GM12878 (cell line): ENCODE measurements at regions not wholly inside any gene's neighbourhood (a gene's known extent, or its start where the extent isn't known, plus 50 kb on each side); places are given as distances from the start of the nearest gene placed in this dataset.

Experiments
- ATAC-seq: fragments of 200-7000 bp; cut with Tn5 transposase; 3 replicates; pipeline ENCODE4 v1.9.1; 2020; ENCODE audit warnings: mild to moderate bottlenecking, moderate library complexity
- BruUV-seq: library from RNA; stranded (reverse); fragments of 400-500 nt; replicated peaks from 2 replicates; lab custom pipeline; 2021; lab: Mats Ljungman, UMichigan
- CTCF ChIA-PET: fragments of 300-600 bp; sonication (Branson Sonifier 250); formaldehyde crosslinking; extraction: SDS; loops from one replicate; lab custom pipeline; 2021; ENCODE audit warnings: inconsistent platforms; lab: Yijun Ruan, JAX
- POLR2A ChIA-PET: fragments of 350-600 bp; formaldehyde crosslinking; extraction: SDS; loops from one replicate; lab custom pipeline; 2021; ENCODE audit warnings: inconsistent platforms; lab: Charles Lee
- RAD21 ChIA-PET: fragments of 300-600 bp; sonication (Branson Sonifier 250); formaldehyde crosslinking; loops from one replicate; lab custom pipeline; 2023; ENCODE audit warnings: antibody characterized with exemption; ENCODE audit not compliant: unreplicated experiment; lab: Charles Lee
- SMC1A ChIA-PET: fragments of 300-600 bp; sonication (Branson Sonifier 250); formaldehyde crosslinking; loops from one replicate; lab custom pipeline; 2023; ENCODE audit not compliant: unreplicated experiment, uncharacterized antibody; lab: Charles Lee
- DNase-seq: peaks from one replicate; pipeline ENCODE4 v3.0.0-alpha.2; 2011; ENCODE audit warnings: low read depth, low spot score
- FAIRE-seq: peaks from 3 replicates; lab custom pipeline; 2011; peaks lifted over from hg19 to GRCh38; lab: Jason Lieb, UNC
- H2AFZ ChIP-seq: 2 replicates; pipeline ENCODE4 v1.6.0; 2011; ENCODE audit warnings: low read depth, low read length, control low read depth; ENCODE audit not compliant: control insufficient read depth
- H3K27ac ChIP-seq: 2 replicates; pipeline ENCODE4 v1.5.1; 2011; ENCODE audit warnings: control low read depth; ENCODE audit not compliant: control insufficient read depth, insufficient read depth
- H3K27me3 ChIP-seq, 2 experiments: replicated peaks in 1 of 2; 2 replicates each; pipeline versions ENCODE4 v1.6.0 to v1.6.1; 2011; ENCODE audit warnings: low read length in 1 of 2; ENCODE audit not compliant: control insufficient read depth in 2 of 2, insufficient read depth in 2 of 2
- H3K36me3 ChIP-seq, 2 experiments: 2 replicates each; pipeline ENCODE4 v1.5.1; 2011; ENCODE audit warnings: low read length in 1 of 2; ENCODE audit not compliant: control insufficient read depth in 2 of 2, insufficient read depth in 2 of 2
- H3K4me1 ChIP-seq: 2 replicates; pipeline ENCODE4 v1.6.1; 2011; ENCODE audit warnings: mild to moderate bottlenecking, low read length, moderate library complexity, mixed read lengths; ENCODE audit not compliant: control insufficient read depth, insufficient read depth
- H3K4me2 ChIP-seq: 2 replicates; pipeline ENCODE4 v1.6.0; 2011; ENCODE audit warnings: control low read depth; ENCODE audit not compliant: control insufficient read depth, insufficient read depth
- H3K4me3 ChIP-seq: fragments of 200-600 bp; sonication (generic); 2 replicates; pipeline ENCODE4 v1.5.1; 2016
- H3K79me2 ChIP-seq: 2 replicates; pipeline ENCODE4 v1.6.0; 2011; ENCODE audit warnings: low read length; ENCODE audit not compliant: control insufficient read depth, insufficient read depth
- H3K9ac ChIP-seq: 2 replicates; pipeline ENCODE4 v1.8.0; 2011; ENCODE audit warnings: low read length, control low read depth, mixed read lengths; ENCODE audit not compliant: control insufficient read depth, insufficient read depth
- H3K9me3 ChIP-seq: replicated peaks from 3 replicates; pipeline ENCODE4 v1.5.1; 2011; ENCODE audit warnings: mild to moderate bottlenecking, low read length; ENCODE audit not compliant: control insufficient read depth, insufficient read depth
- H4K20me1 ChIP-seq: 2 replicates; pipeline ENCODE4 v1.6.0; 2011; ENCODE audit not compliant: control insufficient read depth, insufficient read depth
- BCL11A ChIP-seq: IDR thresholded peaks from 2 replicates; pipeline ENCODE4 v1.6.1; 2011; ENCODE audit warnings: low read depth, low read length
- BRCA1 ChIP-seq: IDR thresholded peaks from 2 replicates; pipeline ENCODE4 v1.6.1; 2011; ENCODE audit warnings: low read depth, low read length, improper control_type of control experiment
- CBX3 ChIP-seq: fragments of 200-600 bp; sonication (generic); IDR thresholded peaks from 2 replicates; pipeline ENCODE4 v1.6.1; 2016; ENCODE audit warnings: low read depth, borderline replicate concordance
- CBX5 ChIP-seq: sonication (generic); IDR thresholded peaks from 2 replicates; pipeline ENCODE4 v1.6.1; 2016; ENCODE audit warnings: low read depth, moderate library complexity, mild to moderate bottlenecking, inconsistent platforms
- CREM ChIP-seq: IDR thresholded peaks from 2 replicates; pipeline ENCODE4 v1.6.1; 2014; ENCODE audit warnings: antibody characterized with exemption, low read depth
- DPF2 ChIP-seq: fragments of 450-650 bp; IDR thresholded peaks from 2 replicates; pipeline ENCODE4 v1.6.1; 2017; ENCODE audit warnings: mild to moderate bottlenecking
- HDAC2 ChIP-seq: fragments of 200-600 bp; sonication (generic); IDR thresholded peaks from 2 replicates; pipeline ENCODE4 v1.6.1; 2017
- IKZF1 ChIP-seq: fragments of 450-650 bp; conservative IDR thresholded peaks from 2 replicates; pipeline ENCODE4 v1.6.1; 2017; ENCODE audit warnings: antibody characterized with exemption, mild to moderate bottlenecking
- IRF4 ChIP-seq: IDR thresholded peaks from 2 replicates; pipeline ENCODE4 v1.6.1; 2011; ENCODE audit warnings: low read depth, low read length
- RAD21 ChIP-seq: IDR thresholded peaks from 2 replicates; pipeline ENCODE4 v1.6.1; 2011; ENCODE audit warnings: mild to moderate bottlenecking, low read depth, low read length, moderate library complexity; ENCODE audit not compliant: insufficient read depth
- RAD51 ChIP-seq: fragments of 450-650 bp; IDR thresholded peaks from 2 replicates; pipeline ENCODE4 v1.6.1; 2016; ENCODE audit warnings: moderate library complexity, mild to moderate bottlenecking, inconsistent platforms
- RELB ChIP-seq: fragments of 450-650 bp; IDR thresholded peaks from 2 replicates; pipeline ENCODE4 v1.6.1; 2017; ENCODE audit warnings: low read depth, mild to moderate bottlenecking, moderate library complexity
- REST ChIP-seq: IDR thresholded peaks from 2 replicates; pipeline ENCODE4 v1.6.1; 2012; ENCODE audit warnings: mild to moderate bottlenecking, low read depth, low read length
- SIN3A ChIP-seq: IDR thresholded peaks from 2 replicates; pipeline ENCODE4 v1.6.1; 2012; ENCODE audit warnings: low read depth, low read length, improper control_type of control experiment
- SKIL ChIP-seq: fragments of 450-650 bp; IDR thresholded peaks from 2 replicates; pipeline ENCODE4 v1.6.1; 2017; ENCODE audit warnings: mild to moderate bottlenecking, low read depth, inconsistent platforms; ENCODE audit not compliant: poor library complexity, severe bottlenecking
- SUPT20H ChIP-seq: IDR thresholded peaks from 2 replicates; pipeline ENCODE4 v1.6.1; 2011; ENCODE audit warnings: low read depth, mild to moderate bottlenecking, low read length, moderate library complexity, borderline replicate concordance; ENCODE audit not compliant: control insufficient read depth
- USF2 ChIP-seq: IDR thresholded peaks from 2 replicates; pipeline ENCODE4 v1.6.1; 2011; ENCODE audit warnings: low read depth, low read length, improper control_type of control experiment, borderline replicate concordance
- WGBS: methylation state at CpG from one replicate; pipeline ENCODE4 v1.1.6; 2016; ENCODE audit warnings: low lambda C conversion rate; ENCODE audit not compliant: insufficient replicate concordance, insufficient coverage; ENCODE audit errors: missing lambda C conversion rate; 5-methylcytosine and 5-hydroxymethylcytosine counted together
- in situ Hi-C: fragments of 300-500 bp; cut with MboI; formaldehyde crosslinking; loops from 9 replicates; pipeline ENCODE4 v1.14.3; 2018; ENCODE audit warnings: mixed read lengths
- intact Hi-C: fragments of 100-400 bp; cut with micrococcal nuclease; formaldehyde crosslinking; loops from one replicate; pipeline ENCODE4 v1.14.2; 2022; ENCODE audit not compliant: unreplicated experiment

GRCh38 chr18:47680488-47680887 lies 250.0 kb downstream of the SMAD2 start:
- ChIA-PET RAD21 (interaction anchor here (0.9 to 3.1 kb wide), 6 partner anchors 8 to 1993 kb away, joined by 3 to 11 read pairs (median 4); no protein-coding TSS in a partner anchor), CTCF (interaction anchor here (1.5 to 2.5 kb wide), 4 partner anchors 10 to 84 kb away, joined by 3 to 10 read pairs (median 6); no protein-coding TSS in a partner anchor), SMC1A (interaction anchor here (0.7 to 1.2 kb wide), 6 partner anchors 9 to 509 kb away, joined by 3 to 4 read pairs (median 3); no protein-coding TSS in a partner anchor), POLR2A (no interaction called here)
- BruUV-seq, result no TSS peak
- Histone ChIP-seq H3K4me3 (0 out of 2 replicates have a peak overlapping the region, but pooled peaks have one; percentile 32), H3K4me1 (peaks cover 39% of the 10 kb centered on the region), H3K27me3 (no peaks in the 10 kb centered on the region), H3K27ac (peak overlapping the region; percentile 85), H3K9ac (peak overlapping the region; percentile 36; the same call in 1 of the 2 replicates), H3K9me3 (no peaks in the 10 kb centered on the region), H3K4me2 (peak overlapping the region; percentile 50; the same call in 1 of the 2 replicates), H4K20me1 (no peaks in the 10 kb centered on the region), H2AFZ (peak overlapping the region; percentile 31; the same call in 1 of the 2 replicates), H3K79me2 (no peaks in the 10 kb centered on the region), H3K36me3 (no peaks in the 10 kb centered on the region)
- in situ Hi-C loops (no loop called here), intact Hi-C loops (no loop called here)
- ATAC-seq, result peak; percentile 90
- peak; percentile 77 for DNase-seq
- peak; percentile 54 for FAIRE-seq
- 0% methylated on average over 1 of the region's 1 CpG for WGBS
- TF ChIP-seq IKZF1, result peak; percentile 42; the same call in 1 of the 2 replicates
- no peak for TF ChIP-seq REST
- TF ChIP-seq RAD51, result no peak
- TF ChIP-seq CREM, result 0 out of 2 replicates have a peak, but pooled peaks have one; percentile 36
- peak; percentile 31 for TF ChIP-seq SKIL
- TF ChIP-seq BRCA1, result no peak
- no peak for TF ChIP-seq HDAC2
- peak; percentile 77 for TF ChIP-seq BCL11A
- TF ChIP-seq RAD21, result no peak
- no peak for TF ChIP-seq SIN3A
- TF ChIP-seq USF2, result no peak
- no peak for TF ChIP-seq CBX3
- peak; percentile 66; the same call in 1 of the 2 replicates for TF ChIP-seq DPF2
- TF ChIP-seq RELB, result peak; percentile 95
- TF ChIP-seq IRF4, result 0 out of 2 replicates have a peak, but pooled peaks have one; percentile 74
- TF ChIP-seq SUPT20H, result no peak
- no peak for TF ChIP-seq CBX5
